Transverse colon (tissue), 4 donors: ENCODE measurements at regions not wholly inside any gene's neighbourhood (a gene's known extent, or its start where the extent isn't known, plus 50 kb on each side); places are given as distances from the start of the nearest gene placed in this dataset.
A peak's percentile ranks its signal among the peaks of the same experiment; 100 is the strongest.

Source experiments
- DNase-seq: peaks from one replicate; pipeline ENCODE4 v3.0.0-alpha.2; 2019
- H3K27ac ChIP-seq, 4 donors: fragments of 200-600 bp; sonication (generic); 2 replicates each; pipeline ENCODE4 v1.5.1; 2016 to 2018; ENCODE audit warnings: inconsistent platforms in 4 of 4
- H3K27me3 ChIP-seq: fragments of 200-600 bp; sonication (generic); 2 replicates; pipeline ENCODE4 v1.5.1; 2017; ENCODE audit warnings: inconsistent platforms
- H3K36me3 ChIP-seq, 4 donors: fragments of 200-600 bp; sonication (generic); 2 replicates each; pipeline ENCODE4 v1.5.1; 2017 to 2019; ENCODE audit warnings: inconsistent platforms in 4 of 4
- H3K4me1 ChIP-seq, 4 donors: fragments of 200-600 bp; sonication (generic); 2 replicates each; pipeline ENCODE4 v1.5.1; 2017 to 2020; ENCODE audit warnings: inconsistent platforms in 4 of 4
- H3K4me3 ChIP-seq, 4 donors: fragments of 200-600 bp; sonication (generic); 1 replicate in 1 of 4; 2 replicates in 3 of 4; pipeline versions ENCODE4 v1.5.1 to v1.6.1; 2017 to 2019; ENCODE audit warnings: inconsistent platforms in 4 of 4
- H3K9me3 ChIP-seq, 2 donors: fragments of 200-600 bp; sonication (generic); 2 replicates each; pipeline ENCODE4 v1.5.1; 2017 to 2019; ENCODE audit warnings: inconsistent platforms in 2 of 2
- EP300 ChIP-seq: sonication (generic); formaldehyde crosslinking; IDR thresholded peaks from one replicate; pipeline ENCODE4 v1.6.1; 2017; ENCODE audit warnings: antibody characterized with exemption, low read depth
- POLR2A ChIP-seq: fragments of 450-650 bp; IDR thresholded peaks from one replicate; pipeline ENCODE4 v1.6.1; 2016; ENCODE audit warnings: antibody characterized with exemption, mild to moderate bottlenecking, moderate library complexity
- POLR2AphosphoS5 ChIP-seq, 3 donors: sonication (generic); formaldehyde crosslinking; IDR thresholded peaks; one replicate each; pipeline ENCODE4 v1.6.1; 2016; ENCODE audit warnings: antibody characterized with exemption in 3 of 3
- WGBS, 2 donors: methylation state at CpG; one replicate each; pipeline ENCODE4 v1.1.5; 2018; ENCODE audit warnings: low coverage in 1 of 2; 5-methylcytosine and 5-hydroxymethylcytosine counted together
- in situ Hi-C, 4 donors: fragments of 200-750 bp; cut with MboI; loops; one replicate each; pipeline versions ENCODE4 v1.15.0 to v1.15.1; 2017; ENCODE audit warnings: low sequenced_read_pairs in 3 of 4, low pct_ligation_motif_present in 1 of 4, low pct_unique_long_range_greater_than_20kb in 1 of 4
- intact Hi-C: fragments of 100-400 bp; cut with DNase I; formaldehyde crosslinking; loops from one replicate; pipeline ENCODE4 v1.15.1; 2023; ENCODE audit warnings: low total_unique reads
- TF ChIP-seq, protein P1 (sequence below), 5 experiments: fragments of 200-600 bp in 3 of 5; fragments of 450-650 bp in 2 of 5; sonication (generic) in 3 of 5; IDR thresholded peaks; 1 replicate in 2 of 5; 2 replicates in 3 of 5; pipeline ENCODE4 v1.5.1; 2016 to 2017; ENCODE audit warnings: antibody characterized with exemption in 5 of 5, inconsistent platforms in 3 of 5, mild to moderate bottlenecking in 2 of 5, moderate library complexity in 1 of 5

DNA sequence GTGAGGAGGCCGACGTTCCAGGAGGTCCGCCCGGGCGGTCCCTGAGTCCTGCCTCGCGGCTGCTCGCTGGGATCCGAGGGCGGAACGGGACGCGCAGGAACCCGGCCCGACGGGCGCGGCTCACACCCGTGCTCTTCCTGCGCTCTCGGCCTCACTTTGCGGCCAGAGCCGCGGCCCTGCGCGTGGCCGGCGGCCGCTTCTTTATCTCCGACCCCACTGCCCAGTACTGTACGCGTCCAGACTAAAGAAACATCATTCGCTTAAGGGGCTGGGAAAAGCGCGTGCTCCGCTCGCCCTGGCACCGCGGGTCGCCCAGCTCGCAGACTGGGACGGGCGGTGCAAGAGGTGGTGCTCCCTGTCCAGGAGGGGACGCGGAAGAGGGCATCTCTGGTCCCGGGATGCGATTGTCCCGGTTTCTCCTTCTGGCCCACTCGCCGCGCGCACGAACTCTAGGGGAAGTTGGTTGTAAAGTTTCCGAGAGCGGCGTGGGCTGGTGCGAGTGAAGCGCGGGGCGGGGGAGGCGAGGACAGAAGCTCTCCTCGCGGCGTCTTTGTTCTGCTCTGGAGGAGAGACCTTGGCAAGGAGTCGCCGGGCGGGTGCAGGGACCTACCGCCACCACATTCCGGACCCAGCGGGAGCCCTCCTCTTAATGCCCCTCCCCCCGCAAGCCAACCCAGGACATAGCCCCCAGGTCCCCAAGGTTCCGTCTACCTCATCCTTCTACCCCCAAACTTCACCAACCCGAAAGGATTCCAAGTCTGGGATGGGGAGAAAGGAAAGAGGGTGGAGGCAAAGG lies 71.0 kb downstream of the SOX4 start:
- intact Hi-C loops: loop anchor here (5.0 kb wide), 1 partner anchor 67 kb away; no protein-coding TSS in a partner anchor

GRCh38 chr6:21665110-21665391 lies 71.5 kb downstream of the SOX4 start:
- Histone ChIP-seq H3K9me3 (no peaks in the 10 kb centered on the region), H3K27ac (peak overlapping the region in 2 of 4 donors; percentile 53 to 67), H3K36me3 (no peaks in the 10 kb centered on the region), H3K4me1 (peaks cover 0 to 30% (median 22%) of the 10 kb centered on the region in 4 donors), H3K27me3 (peaks cover 66% of the 10 kb centered on the region), H3K4me3 (peak overlapping the region; percentile 26 to 60 (median 33))
- no peak for DNase-seq
- TF ChIP-seq, protein P1, sequence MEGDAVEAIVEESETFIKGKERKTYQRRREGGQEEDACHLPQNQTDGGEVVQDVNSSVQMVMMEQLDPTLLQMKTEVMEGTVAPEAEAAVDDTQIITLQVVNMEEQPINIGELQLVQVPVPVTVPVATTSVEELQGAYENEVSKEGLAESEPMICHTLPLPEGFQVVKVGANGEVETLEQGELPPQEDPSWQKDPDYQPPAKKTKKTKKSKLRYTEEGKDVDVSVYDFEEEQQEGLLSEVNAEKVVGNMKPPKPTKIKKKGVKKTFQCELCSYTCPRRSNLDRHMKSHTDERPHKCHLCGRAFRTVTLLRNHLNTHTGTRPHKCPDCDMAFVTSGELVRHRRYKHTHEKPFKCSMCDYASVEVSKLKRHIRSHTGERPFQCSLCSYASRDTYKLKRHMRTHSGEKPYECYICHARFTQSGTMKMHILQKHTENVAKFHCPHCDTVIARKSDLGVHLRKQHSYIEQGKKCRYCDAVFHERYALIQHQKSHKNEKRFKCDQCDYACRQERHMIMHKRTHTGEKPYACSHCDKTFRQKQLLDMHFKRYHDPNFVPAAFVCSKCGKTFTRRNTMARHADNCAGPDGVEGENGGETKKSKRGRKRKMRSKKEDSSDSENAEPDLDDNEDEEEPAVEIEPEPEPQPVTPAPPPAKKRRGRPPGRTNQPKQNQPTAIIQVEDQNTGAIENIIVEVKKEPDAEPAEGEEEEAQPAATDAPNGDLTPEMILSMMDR (IDR thresholded peaks at IDR 0.05): no peak
- no peak for TF ChIP-seq POLR2A
- TF ChIP-seq EP300: no peak
- no peak for TF ChIP-seq POLR2AphosphoS5 (IDR thresholded peaks at IDR 0.05)
- in situ Hi-C loops (no loop called here), intact Hi-C loops (loop anchor here (5.0 kb wide), 1 partner anchor 68 kb away; no protein-coding TSS in a partner anchor)
- WGBS, 2 donors: 0 to 7% methylated on average over 4 to 9 of the region's 9 CpGs

More for the DNA sequence above, 71.0 kb downstream of the SOX4 start:
- Histone ChIP-seq H3K4me1 (peaks cover 0 to 30% (median 22%) of the 10 kb centered on the region in 4 donors), H3K9me3 (no peaks in the 10 kb centered on the region), H3K4me3 (peak overlapping the region; percentile 26 to 60 (median 33)), H3K36me3 (no peaks in the 10 kb centered on the region), H3K27me3 (peaks cover 66% of the 10 kb centered on the region), H3K27ac (peak overlapping the region; percentile 16 to 67 (median 43))
- DNase-seq: peak; percentile 20
- in situ Hi-C loops: no loop called here
- WGBS, 2 donors: 4% methylated on average over 68 of the region's 73 CpGs; no CpG with 5 or more reads in 1 of the 2 donors
- TF ChIP-seq, protein P1 (IDR thresholded peaks at IDR 0.05): no peak
- no peak for TF ChIP-seq EP300
- TF ChIP-seq POLR2AphosphoS5 (IDR thresholded peaks at IDR 0.05): no peak
- TF ChIP-seq POLR2A: no peak

DNA sequence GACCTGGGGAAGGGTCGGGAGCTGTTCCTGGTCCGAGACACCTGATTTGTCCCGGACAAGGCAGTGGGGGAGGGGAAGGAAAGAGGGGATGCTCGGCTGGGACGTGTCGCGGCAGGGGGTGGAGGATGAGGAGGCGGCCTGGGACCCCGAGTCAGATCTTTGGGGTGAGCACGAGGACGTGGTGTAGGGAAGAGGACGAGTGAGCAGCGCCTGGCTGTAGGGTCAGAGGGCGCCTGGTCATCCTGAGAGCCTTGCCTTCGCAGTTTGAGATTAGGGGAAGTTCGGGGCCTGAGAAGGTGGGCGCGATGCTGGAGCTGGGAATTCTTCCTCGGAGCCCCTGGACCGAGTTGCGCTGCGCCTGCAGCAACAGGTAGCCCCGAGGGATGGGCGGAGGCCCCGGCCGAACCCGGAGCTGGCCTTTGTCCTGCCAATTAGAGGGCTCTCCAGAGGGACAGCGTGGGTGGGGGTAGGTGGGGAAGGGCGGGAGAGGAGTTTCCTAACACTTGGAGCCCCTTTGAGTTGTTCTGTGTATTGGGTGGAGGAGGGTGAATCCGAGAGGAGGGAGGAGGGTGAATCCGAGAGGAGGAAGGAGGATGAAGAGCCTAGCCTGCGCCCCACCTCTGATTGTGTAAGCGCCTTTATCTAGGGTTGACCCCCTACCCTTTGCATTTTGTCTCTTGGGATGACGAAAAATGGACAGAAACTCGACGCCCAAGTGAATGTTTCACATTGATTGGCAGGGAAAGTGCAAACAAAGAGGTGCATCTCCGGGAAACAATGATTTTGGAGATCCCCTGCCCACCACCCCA lies 72.0 kb downstream of the SOX4 start:
- Histone ChIP-seq H3K27me3 (peaks cover 66% of the 10 kb centered on the region), H3K27ac (peak overlapping the region; percentile 35 to 69 (median 68)), H3K36me3 (no peaks in the 10 kb centered on the region), H3K9me3 (no peaks in the 10 kb centered on the region), H3K4me1 (peaks cover 0 to 30% (median 22%) of the 10 kb centered on the region in 4 donors), H3K4me3 (peak overlapping the region; percentile 29 to 60 (median 44))
- in situ Hi-C loops: no loop called here
- intact Hi-C loops: loop anchor here (5.0 kb wide), 1 partner anchor 68 kb away; no protein-coding TSS in a partner anchor
- TF ChIP-seq POLR2A: no peak
- no peak for TF ChIP-seq EP300
- TF ChIP-seq, protein P1 (IDR thresholded peaks at IDR 0.05): no peak
- no peak for TF ChIP-seq POLR2AphosphoS5 (IDR thresholded peaks at IDR 0.05)
- no peak for DNase-seq
- WGBS, 2 donors: 5 to 7% methylated on average over 9 to 36 of the region's 37 CpGs

GRCh38 chr6:21666201-21666691 lies 72.7 kb downstream of the SOX4 start:
- Histone ChIP-seq H3K4me1 (peaks cover 0 to 30% (median 22%) of the 10 kb centered on the region in 4 donors), H3K36me3 (no peaks in the 10 kb centered on the region), H3K4me3 (peak overlapping the region; percentile 29 to 60 (median 44)), H3K27me3 (peaks cover 63% of the 10 kb centered on the region), H3K27ac (peak overlapping the region; percentile 35 to 69 (median 68)), H3K9me3 (no peaks in the 10 kb centered on the region)
- intact Hi-C loops (loop anchor here (5.0 kb wide), 1 partner anchor 69 kb away; no protein-coding TSS in a partner anchor), in situ Hi-C loops (no loop called here)
- TF ChIP-seq POLR2A (no peak), POLR2AphosphoS5 (IDR thresholded peaks at IDR 0.05) (no peak), EP300 (no peak)
- TF ChIP-seq, protein P1 (IDR thresholded peaks at IDR 0.05): no peak
- peak; percentile 8 for DNase-seq
- 0 to 2% methylated on average over 4 to 33 of the region's 33 CpGs for WGBS, 2 donors
